Suprapubic skin (tissue), 4 donors: ENCODE measurements at regions not wholly inside any gene's neighbourhood (a gene's known extent, or its start where the extent isn't known, plus 50 kb on each side); places are given as distances from the start of the nearest gene placed in this dataset.

ENCODE experiments used
- DNase-seq, 2 donors: peaks; one replicate each; pipeline ENCODE4 v3.0.0-alpha.2; 2019; ENCODE audit warnings: low spot score in 2 of 2
- H3K27ac ChIP-seq: fragments of 200-600 bp; sonication (generic); one replicate; pipeline ENCODE4 v1.5.1; 2019
- H3K27me3 ChIP-seq: fragments of 200-600 bp; sonication (generic); one replicate; pipeline ENCODE4 v1.5.1; 2019
- H3K36me3 ChIP-seq: fragments of 200-600 bp; sonication (generic); one replicate; pipeline ENCODE4 v1.5.1; 2019
- H3K4me1 ChIP-seq: fragments of 200-600 bp; sonication (generic); one replicate; pipeline ENCODE4 v1.5.1; 2019
- H3K4me3 ChIP-seq: fragments of 200-600 bp; sonication (generic); one replicate; pipeline ENCODE4 v1.5.1; 2019; ENCODE audit warnings: mild to moderate bottlenecking
- H3K9me3 ChIP-seq: fragments of 200-600 bp; sonication (generic); one replicate; pipeline ENCODE4 v1.5.1; 2019
- CTCF ChIP-seq, 2 donors: fragments of 200-600 bp in 1 of 2; fragments of 450-650 bp in 1 of 2; sonication (generic) in 1 of 2; IDR thresholded peaks; one replicate each; pipeline ENCODE4 v1.5.1; 2016 to 2019; ENCODE audit warnings: antibody characterized with exemption in 2 of 2, mild to moderate bottlenecking in 1 of 2, moderate library complexity in 1 of 2
- EP300 ChIP-seq: sonication (generic); formaldehyde crosslinking; IDR thresholded peaks from one replicate; pipeline ENCODE4 v1.6.1; 2017; ENCODE audit warnings: antibody characterized with exemption
- POLR2A ChIP-seq, 2 donors: fragments of 450-650 bp; IDR thresholded peaks; one replicate each; pipeline ENCODE4 v1.6.1; 2017; ENCODE audit warnings: antibody characterized with exemption in 2 of 2, mild to moderate bottlenecking in 2 of 2, moderate library complexity in 2 of 2
- POLR2AphosphoS5 ChIP-seq, 3 donors: sonication (generic); formaldehyde crosslinking; IDR thresholded peaks; one replicate each; pipeline ENCODE4 v1.6.1; 2017; ENCODE audit warnings: antibody characterized with exemption in 3 of 3
- WGBS: methylation state at CpG from one replicate; pipeline ENCODE4 v1.1.5; 2018; 5-methylcytosine and 5-hydroxymethylcytosine counted together

DNA sequence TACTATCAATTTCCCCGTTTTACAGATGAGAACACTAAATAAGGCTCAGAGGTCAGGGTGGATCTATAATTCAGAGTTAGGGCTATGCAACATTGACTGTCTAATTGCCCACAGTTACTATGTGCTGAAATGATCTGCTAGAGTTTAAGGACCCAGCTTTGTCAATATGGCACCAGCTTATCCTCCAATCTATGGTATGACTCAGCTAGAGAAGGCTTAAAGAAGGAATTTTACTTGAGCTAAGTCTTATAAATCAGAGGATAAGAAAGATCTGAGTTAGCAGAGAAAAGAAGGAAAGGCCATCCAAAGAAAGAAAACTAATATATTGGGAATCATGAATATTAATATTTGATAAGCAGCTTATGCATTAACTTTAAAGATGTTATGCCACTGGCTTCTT lies 78.1 kb downstream of the ASB9 start:
- 70% methylated on average over 1 of the region's 1 CpG for WGBS
- Histone ChIP-seq H3K27me3 (no peaks in the 10 kb centered on the region), H3K9me3 (no peaks in the 10 kb centered on the region), H3K4me1 (no peaks in the 10 kb centered on the region), H3K27ac (no peak overlapping the region), H3K36me3 (no peaks in the 10 kb centered on the region), H3K4me3 (no peak overlapping the region)
- no peak for DNase-seq
- TF ChIP-seq POLR2A (IDR thresholded peaks at IDR 0.05) (no peak), POLR2AphosphoS5 (IDR thresholded peaks at IDR 0.05) (no peak), EP300 (no peak), CTCF (IDR thresholded peaks at IDR 0.05) (no peak)

DNA sequence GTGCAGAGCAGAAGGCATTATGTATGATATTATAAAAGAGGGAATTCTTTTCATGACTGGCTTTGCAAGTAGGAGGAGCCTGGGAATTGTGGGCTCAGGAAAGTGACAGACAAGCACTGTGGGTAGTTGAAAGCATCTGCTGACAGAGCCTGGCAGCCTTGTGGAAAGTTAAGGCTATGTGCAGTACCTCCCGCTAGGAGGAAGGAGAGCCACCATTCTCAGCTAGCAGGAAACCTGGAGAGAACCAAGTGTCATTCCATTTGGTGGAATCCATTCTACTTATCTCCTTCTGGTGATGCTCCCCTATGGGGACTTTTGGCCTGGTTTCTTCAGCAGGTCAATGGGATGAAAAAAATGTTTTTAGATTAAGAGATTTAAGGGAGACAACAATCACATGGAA lies 81.8 kb downstream of the ASB9 start:
- Histone ChIP-seq H3K36me3 (no peaks in the 10 kb centered on the region), H3K27ac (no peak overlapping the region), H3K9me3 (no peaks in the 10 kb centered on the region), H3K27me3 (no peaks in the 10 kb centered on the region), H3K4me1 (no peaks in the 10 kb centered on the region), H3K4me3 (no peak overlapping the region)
- WGBS = 44% methylated on average over 1 of the region's 1 CpG
- no peak for DNase-seq
- TF ChIP-seq CTCF (IDR thresholded peaks at IDR 0.05) (no peak), EP300 (no peak), POLR2A (IDR thresholded peaks at IDR 0.05) (no peak), POLR2AphosphoS5 (IDR thresholded peaks at IDR 0.05) (no peak)

GRCh38 chrX:15177316-15177715 lies 92.6 kb downstream of the ASB9 start:
- Histone ChIP-seq H3K4me3 (no peak overlapping the region), H3K36me3 (no peaks in the 10 kb centered on the region), H3K4me1 (no peaks in the 10 kb centered on the region), H3K27me3 (no peaks in the 10 kb centered on the region), H3K27ac (no peak overlapping the region), H3K9me3 (no peaks in the 10 kb centered on the region)
- TF ChIP-seq POLR2AphosphoS5 (IDR thresholded peaks at IDR 0.05) = no peak
- no peak for TF ChIP-seq EP300
- TF ChIP-seq CTCF (IDR thresholded peaks at IDR 0.05) = no peak
- no peak for TF ChIP-seq POLR2A (IDR thresholded peaks at IDR 0.05)
- no peak for DNase-seq
- WGBS = 70% methylated on average over 3 of the region's 3 CpGs

- Histone ChIP-seq H3K27ac (no peak overlapping the region), H3K4me3 (no peak overlapping the region), H3K4me1 (no peaks in the 10 kb centered on the region), H3K9me3 (no peaks in the 10 kb centered on the region), H3K36me3 (no peaks in the 10 kb centered on the region), H3K27me3 (no peaks in the 10 kb centered on the region)
- 62% methylated on average over 5 of the region's 5 CpGs for WGBS
- DNase-seq = no peak
- TF ChIP-seq POLR2A (IDR thresholded peaks at IDR 0.05) (no peak), POLR2AphosphoS5 (IDR thresholded peaks at IDR 0.05) (no peak), CTCF (IDR thresholded peaks at IDR 0.05) (no peak), EP300 (no peak)
These were observed 96.5 kb downstream of the ASB9 start for GRCh38 chrX:15173411-15173810.

- no peaks in the 10 kb centered on the region for H3K36me3 ChIP-seq
These were observed 99.0 kb downstream of the ASB9 start for GRCh38 chrX:15170927-15171326.

More at GRCh38 chrX:15170927-15171326, 99.0 kb downstream of the ASB9 start:
- Histone ChIP-seq H3K4me3 (no peak overlapping the region), H3K27ac (no peak overlapping the region), H3K4me1 (no peaks in the 10 kb centered on the region), H3K9me3 (no peaks in the 10 kb centered on the region), H3K27me3 (no peaks in the 10 kb centered on the region)
- no peak for DNase-seq
- TF ChIP-seq POLR2A (IDR thresholded peaks at IDR 0.05) = no peak
- TF ChIP-seq EP300 = no peak
- no peak for TF ChIP-seq CTCF (IDR thresholded peaks at IDR 0.05)
- TF ChIP-seq POLR2AphosphoS5 (IDR thresholded peaks at IDR 0.05) = no peak
- 40% methylated on average over 2 of the region's 2 CpGs for WGBS
